GM12878 (cell line): ENCODE measurements at regions not wholly inside any gene's neighbourhood (a gene's known extent, or its start where the extent isn't known, plus 50 kb on each side); places are given as distances from the start of the nearest gene placed in this dataset.

Experiments used
- BRCA1 ChIP-seq: IDR thresholded peaks from 2 replicates; pipeline ENCODE4 v1.6.1; 2011; ENCODE audit warnings: low read depth, low read length, improper control_type of control experiment
- CHD1 ChIP-seq: IDR thresholded peaks from 2 replicates; pipeline ENCODE4 v1.6.1; 2012; ENCODE audit warnings: low read depth, low read length, improper control_type of control experiment
- KAT2A ChIP-seq: conservative IDR thresholded peaks from 2 replicates; pipeline ENCODE4 v1.6.1; 2011; ENCODE audit warnings: low read depth, low read length; ENCODE audit not compliant: control insufficient read depth
- MTA3 ChIP-seq: IDR thresholded peaks from 2 replicates; pipeline ENCODE4 v1.6.1; 2012; ENCODE audit warnings: low read length, inconsistent platforms, borderline replicate concordance
- MXI1 ChIP-seq: fragments of 150-350 bp; IDR thresholded peaks from 2 replicates; pipeline ENCODE4 v1.6.1; 2011; ENCODE audit warnings: low read depth, mild to moderate bottlenecking, inconsistent platforms, low read length, improper control_type of control experiment
- PKNOX1 ChIP-seq: fragments of 450-650 bp; IDR thresholded peaks from 2 replicates; pipeline ENCODE4 v1.6.1; 2016; ENCODE audit warnings: mild to moderate bottlenecking
- POLR2A ChIP-seq: IDR thresholded peaks from 2 replicates; pipeline ENCODE4 v1.6.1; 2011; ENCODE audit warnings: low read depth, mild to moderate bottlenecking, low read length
- RB1 ChIP-seq: fragments of 450-650 bp; formaldehyde crosslinking; IDR thresholded peaks from 2 replicates; pipeline ENCODE4 v1.6.1; 2017; ENCODE audit warnings: mild to moderate bottlenecking, borderline replicate concordance
- SMAD1 ChIP-seq: fragments of 450-650 bp; IDR thresholded peaks from 2 replicates; pipeline ENCODE4 v1.6.1; 2018; ENCODE audit warnings: mild to moderate bottlenecking, low read depth; ENCODE audit not compliant: partially characterized antibody
- SUZ12 ChIP-seq: fragments of 200-600 bp; sonication (generic); IDR thresholded peaks from one replicate; pipeline ENCODE4 v1.6.1; 2018; ENCODE audit warnings: antibody characterized with exemption, mild to moderate bottlenecking; ENCODE audit not compliant: unreplicated experiment
- TCF12 ChIP-seq: IDR thresholded peaks from 2 replicates; pipeline ENCODE4 v1.6.1; 2011; ENCODE audit warnings: low read depth, mild to moderate bottlenecking, low read length
- YY1 ChIP-seq: IDR thresholded peaks from 2 replicates; pipeline ENCODE4 v1.6.1; 2011; ENCODE audit warnings: low read depth, mild to moderate bottlenecking, low read length
- TF ChIP-seq, protein P1 (sequence below), 3 experiments: IDR thresholded peaks in 2 of 3; conservative IDR thresholded peaks in 1 of 3; 2 replicates each; pipeline ENCODE4 v1.5.1; 2011; ENCODE audit warnings: low read depth in 3 of 3, low read length in 3 of 3, mild to moderate bottlenecking in 3 of 3, control low read depth in 2 of 3, moderate library complexity in 2 of 3, inconsistent platforms in 1 of 3, mixed read lengths in 1 of 3; ENCODE audit not compliant: control insufficient read depth in 2 of 3, insufficient read depth in 1 of 3; ENCODE audit errors: extremely low read depth in 1 of 3
- TF ChIP-seq, protein P2 (sequence below): IDR thresholded peaks from 2 replicates; pipeline ENCODE4 v1.6.1; 2012; ENCODE audit warnings: low read depth, low read length, improper control_type of control experiment

GRCh38 chr17:70636517-70637133 is 467.3 kb downstream of the KCNJ2 start:
- TF ChIP-seq CHD1: no peak
- no peak for TF ChIP-seq POLR2A
- TF ChIP-seq, protein P1, sequence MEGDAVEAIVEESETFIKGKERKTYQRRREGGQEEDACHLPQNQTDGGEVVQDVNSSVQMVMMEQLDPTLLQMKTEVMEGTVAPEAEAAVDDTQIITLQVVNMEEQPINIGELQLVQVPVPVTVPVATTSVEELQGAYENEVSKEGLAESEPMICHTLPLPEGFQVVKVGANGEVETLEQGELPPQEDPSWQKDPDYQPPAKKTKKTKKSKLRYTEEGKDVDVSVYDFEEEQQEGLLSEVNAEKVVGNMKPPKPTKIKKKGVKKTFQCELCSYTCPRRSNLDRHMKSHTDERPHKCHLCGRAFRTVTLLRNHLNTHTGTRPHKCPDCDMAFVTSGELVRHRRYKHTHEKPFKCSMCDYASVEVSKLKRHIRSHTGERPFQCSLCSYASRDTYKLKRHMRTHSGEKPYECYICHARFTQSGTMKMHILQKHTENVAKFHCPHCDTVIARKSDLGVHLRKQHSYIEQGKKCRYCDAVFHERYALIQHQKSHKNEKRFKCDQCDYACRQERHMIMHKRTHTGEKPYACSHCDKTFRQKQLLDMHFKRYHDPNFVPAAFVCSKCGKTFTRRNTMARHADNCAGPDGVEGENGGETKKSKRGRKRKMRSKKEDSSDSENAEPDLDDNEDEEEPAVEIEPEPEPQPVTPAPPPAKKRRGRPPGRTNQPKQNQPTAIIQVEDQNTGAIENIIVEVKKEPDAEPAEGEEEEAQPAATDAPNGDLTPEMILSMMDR (IDR thresholded peaks at IDR 0.05 in 2 of 3, conservative IDR thresholded peaks at IDR 0.05 in 1 of 3; ENCODE audit: control insufficient read depth in 2 of 3, extremely low read depth in 1 of 3, insufficient read depth in 1 of 3, low read depth in 3 of 3, low read length in 3 of 3): peak; percentile 53 to 70 (median 56); a peak in 5 of 6 replicates
- no peak for TF ChIP-seq SUZ12
- TF ChIP-seq PKNOX1: no peak
- TF ChIP-seq YY1: no peak
- TF ChIP-seq TCF12: no peak
- no peak for TF ChIP-seq RB1
- TF ChIP-seq KAT2A: no peak
- TF ChIP-seq, protein P2, sequence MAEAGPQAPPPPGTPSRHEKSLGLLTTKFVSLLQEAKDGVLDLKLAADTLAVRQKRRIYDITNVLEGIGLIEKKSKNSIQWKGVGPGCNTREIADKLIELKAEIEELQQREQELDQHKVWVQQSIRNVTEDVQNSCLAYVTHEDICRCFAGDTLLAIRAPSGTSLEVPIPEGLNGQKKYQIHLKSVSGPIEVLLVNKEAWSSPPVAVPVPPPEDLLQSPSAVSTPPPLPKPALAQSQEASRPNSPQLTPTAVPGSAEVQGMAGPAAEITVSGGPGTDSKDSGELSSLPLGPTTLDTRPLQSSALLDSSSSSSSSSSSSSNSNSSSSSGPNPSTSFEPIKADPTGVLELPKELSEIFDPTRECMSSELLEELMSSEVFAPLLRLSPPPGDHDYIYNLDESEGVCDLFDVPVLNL: no peak
- no peak for TF ChIP-seq BRCA1
- TF ChIP-seq MXI1: no peak
- no peak for TF ChIP-seq SMAD1
- no peak for TF ChIP-seq MTA3
